ENCODE measurements at regions not wholly inside any gene's neighbourhood (a gene's known extent, or its start where the extent isn't known, plus 50 kb on each side); places are given as distances from the start of the nearest gene placed in this dataset.

- TF ChIP-seq NFIC (IDR thresholded peaks at IDR 0.05) (no peak), EGR1 (IDR thresholded peaks at IDR 0.05) (no peak), TAF1 (IDR thresholded peaks at IDR 0.05; ENCODE audit: low read depth) (no peak), RAD21 (IDR thresholded peaks at IDR 0.05; ENCODE audit: low read depth) (no peak), TEAD4 (IDR thresholded peaks at IDR 0.05) (no peak), ZBTB7A (IDR thresholded peaks at IDR 0.05; ENCODE audit: low read depth) (no peak), TCF12 (IDR thresholded peaks at IDR 0.05; ENCODE audit: low read depth) (no peak), CREB1 (IDR thresholded peaks at IDR 0.05; ENCODE audit: low read depth) (no peak), CEBPB (IDR thresholded peaks at IDR 0.05) (no peak), MAX (IDR thresholded peaks at IDR 0.05) (no peak)
Observed at GRCh38 chr20:48416002-48416401, 411.8 kb downstream of the PREX1 start.

- TF ChIP-seq RAD21 (IDR thresholded peaks at IDR 0.05; ENCODE audit: low read depth) = no peak
- TF ChIP-seq YY1 (IDR thresholded peaks at IDR 0.05; ENCODE audit: low read depth) = no peak
- no peak for TF ChIP-seq CEBPB (IDR thresholded peaks at IDR 0.05)
- no peak for TF ChIP-seq TCF12 (IDR thresholded peaks at IDR 0.05; ENCODE audit: low read depth)
- TF ChIP-seq CREB1 (IDR thresholded peaks at IDR 0.05; ENCODE audit: low read depth) = no peak
- TF ChIP-seq REST (IDR thresholded peaks at IDR 0.05; ENCODE audit: low read depth) = no peak
- no peak for TF ChIP-seq TAF1 (IDR thresholded peaks at IDR 0.05; ENCODE audit: low read depth)
- no peak for TF ChIP-seq EP300 (IDR thresholded peaks at IDR 0.05; ENCODE audit: borderline replicate concordance)
- no peak for TF ChIP-seq FOXM1 (IDR thresholded peaks at IDR 0.05; ENCODE audit: borderline replicate concordance, low read depth)
- TF ChIP-seq TEAD4 (IDR thresholded peaks at IDR 0.05) = no peak
- no peak for TF ChIP-seq NFIC (IDR thresholded peaks at IDR 0.05)
Observed at GRCh38 chr20:48414786-48415185, 413.0 kb downstream of the PREX1 start.

GRCh38 chr20:48411919-48412522 is 415.8 kb downstream of the PREX1 start:
- TF ChIP-seq EP300 (IDR thresholded peaks at IDR 0.05; ENCODE audit: borderline replicate concordance) (no peak), REST (IDR thresholded peaks at IDR 0.05; ENCODE audit: low read depth) (no peak), FOXM1 (IDR thresholded peaks at IDR 0.05; ENCODE audit: borderline replicate concordance, low read depth) (no peak), TEAD4 (IDR thresholded peaks at IDR 0.05) (no peak), TAF1 (IDR thresholded peaks at IDR 0.05; ENCODE audit: low read depth) (no peak), RAD21 (IDR thresholded peaks at IDR 0.05; ENCODE audit: low read depth) (no peak), EGR1 (IDR thresholded peaks at IDR 0.05) (no peak), CEBPB (IDR thresholded peaks at IDR 0.05) (no peak), CREB1 (IDR thresholded peaks at IDR 0.05; ENCODE audit: low read depth) (no peak), USF1 (IDR thresholded peaks at IDR 0.05) (no peak), YY1 (IDR thresholded peaks at IDR 0.05; ENCODE audit: low read depth) (no peak), MAX (IDR thresholded peaks at IDR 0.05) (no peak), TCF12 (IDR thresholded peaks at IDR 0.05; ENCODE audit: low read depth) (no peak), NFIC (IDR thresholded peaks at IDR 0.05) (no peak), ZBTB7A (IDR thresholded peaks at IDR 0.05; ENCODE audit: low read depth) (no peak)

GRCh38 chr20:48411245-48411644 is 416.6 kb downstream of the PREX1 start:
- TF ChIP-seq NFIC (IDR thresholded peaks at IDR 0.05) (no peak), TAF1 (IDR thresholded peaks at IDR 0.05; ENCODE audit: low read depth) (no peak), REST (IDR thresholded peaks at IDR 0.05; ENCODE audit: low read depth) (no peak), USF1 (IDR thresholded peaks at IDR 0.05) (no peak), CREB1 (IDR thresholded peaks at IDR 0.05; ENCODE audit: low read depth) (no peak), ZBTB7A (IDR thresholded peaks at IDR 0.05; ENCODE audit: low read depth) (no peak), MAX (IDR thresholded peaks at IDR 0.05) (no peak), EP300 (IDR thresholded peaks at IDR 0.05; ENCODE audit: borderline replicate concordance) (no peak), TCF12 (IDR thresholded peaks at IDR 0.05; ENCODE audit: low read depth) (no peak), YY1 (IDR thresholded peaks at IDR 0.05; ENCODE audit: low read depth) (no peak), CEBPB (IDR thresholded peaks at IDR 0.05) (no peak), FOXM1 (IDR thresholded peaks at IDR 0.05; ENCODE audit: borderline replicate concordance, low read depth) (no peak), RAD21 (IDR thresholded peaks at IDR 0.05; ENCODE audit: low read depth) (no peak), TEAD4 (IDR thresholded peaks at IDR 0.05) (no peak), EGR1 (IDR thresholded peaks at IDR 0.05) (no peak)

Measured in Ishikawa (cell line).